ENCODE measurements at regions not wholly inside any gene's neighbourhood (a gene's known extent, or its start where the extent isn't known, plus 50 kb on each side); places are given as distances from the start of the nearest gene placed in this dataset.

- no peak for TF ChIP-seq CTCF (IDR thresholded peaks at IDR 0.05; ENCODE audit: unreplicated experiment in 3 of 3)
- Mint-ChIP-seq H3K27ac (no peak overlapping the region), H3K27me3 (ENCODE audit: low read depth) (peaks cover 4% of the 10 kb centered on the region)
Observed at GRCh38 chr3:181896605-181897004, 184.9 kb downstream of the SOX2 start.

GRCh38 chr3:181899702-181900101 is 188.0 kb downstream of the SOX2 start:
- no peak for TF ChIP-seq CTCF (IDR thresholded peaks at IDR 0.05; ENCODE audit: unreplicated experiment in 3 of 3)
- H3K27me3 Mint-ChIP-seq (ENCODE audit: low read depth), result peaks cover 4% of the 10 kb centered on the region
- no peak overlapping the region for H3K4me3 Mint-ChIP-seq
- no peaks in the 10 kb centered on the region for H3K36me3 Mint-ChIP-seq (ENCODE audit: low read depth)
- no peaks in the 10 kb centered on the region for H3K9me3 Mint-ChIP-seq
- no peaks in the 10 kb centered on the region for H3K4me1 Mint-ChIP-seq
- no peak overlapping the region for H3K27ac Mint-ChIP-seq

More at GRCh38 chr3:181896605-181897004, 184.9 kb downstream of the SOX2 start:
- H3K9me3 Mint-ChIP-seq, result no peaks in the 10 kb centered on the region
- H3K36me3 Mint-ChIP-seq (ENCODE audit: low read depth), result no peaks in the 10 kb centered on the region
- H3K4me1 Mint-ChIP-seq, result no peaks in the 10 kb centered on the region
- H3K4me3 Mint-ChIP-seq, result no peak overlapping the region

GRCh38 chr3:181901626-181902025 is 189.9 kb downstream of the SOX2 start:
- Mint-ChIP-seq H3K4me1 (no peaks in the 10 kb centered on the region), H3K27me3 (ENCODE audit: low read depth) (peaks cover 1% of the 10 kb centered on the region), H3K4me3 (no peak overlapping the region), H3K36me3 (ENCODE audit: low read depth) (no peaks in the 10 kb centered on the region), H3K9me3 (no peaks in the 10 kb centered on the region), H3K27ac (no peak overlapping the region)
- TF ChIP-seq CTCF (IDR thresholded peaks at IDR 0.05; ENCODE audit: unreplicated experiment in 3 of 3), result no peak

GRCh38 chr3:181906338-181906737 is 194.6 kb downstream of the SOX2 start:
- H3K36me3 Mint-ChIP-seq (ENCODE audit: low read depth), result no peaks in the 10 kb centered on the region
- no peaks in the 10 kb centered on the region for H3K4me1 Mint-ChIP-seq
- no peaks in the 10 kb centered on the region for H3K9me3 Mint-ChIP-seq
- peak overlapping the region in 2 of 3 experiments; percentile 56 to 61 for H3K27ac Mint-ChIP-seq
- no peak for TF ChIP-seq CTCF (IDR thresholded peaks at IDR 0.05; ENCODE audit: unreplicated experiment in 3 of 3)
- H3K4me3 Mint-ChIP-seq, result no peak overlapping the region
- no peaks in the 10 kb centered on the region for H3K27me3 Mint-ChIP-seq (ENCODE audit: low read depth)

GRCh38 chr3:181909241-181909640 is 197.5 kb downstream of the SOX2 start:
- Mint-ChIP-seq H3K27me3 (ENCODE audit: low read depth) (peaks cover 4% of the 10 kb centered on the region), H3K27ac (no peak overlapping the region), H3K36me3 (ENCODE audit: low read depth) (no peaks in the 10 kb centered on the region), H3K4me3 (no peak overlapping the region), H3K9me3 (no peaks in the 10 kb centered on the region), H3K4me1 (no peaks in the 10 kb centered on the region)
- TF ChIP-seq CTCF (IDR thresholded peaks at IDR 0.05; ENCODE audit: unreplicated experiment in 3 of 3), result no peak

- H3K9me3 Mint-ChIP-seq, result no peaks in the 10 kb centered on the region
- H3K4me3 Mint-ChIP-seq, result no peak overlapping the region
- TF ChIP-seq CTCF (IDR thresholded peaks at IDR 0.05; ENCODE audit: unreplicated experiment in 3 of 3), result no peak
- no peak overlapping the region for H3K27ac Mint-ChIP-seq
- H3K27me3 Mint-ChIP-seq (ENCODE audit: low read depth), result peaks cover 4% of the 10 kb centered on the region
- no peaks in the 10 kb centered on the region for H3K36me3 Mint-ChIP-seq (ENCODE audit: low read depth)
- no peaks in the 10 kb centered on the region for H3K4me1 Mint-ChIP-seq
Observed at GRCh38 chr3:181912384-181912783, 200.7 kb downstream of the SOX2 start.
